NT2/D1 (cell line): ENCODE measurements at regions not wholly inside any gene's neighbourhood (a gene's known extent, or its start where the extent isn't known, plus 50 kb on each side); places are given as distances from the start of the nearest gene placed in this dataset.
"Not testable (repeated sequence)": the region's sequence is repeated elsewhere in the genome, so short reads cannot be mapped to it uniquely, and the experiment has no call there.

Experiments
- DNase-seq: peaks from one replicate; pipeline ENCODE4 v3.0.0-alpha.2; 2011; ENCODE audit warnings: low read depth, low spot score
- H3K27me3 ChIP-seq: 2 replicates; pipeline ENCODE4 v1.6.0; 2011; ENCODE audit warnings: mild to moderate bottlenecking; ENCODE audit not compliant: insufficient read length, insufficient read depth
- H3K36me3 ChIP-seq: 2 replicates; pipeline ENCODE4 v1.6.1; 2011; ENCODE audit warnings: mild to moderate bottlenecking, low read length, mixed read lengths; ENCODE audit not compliant: insufficient read depth, insufficient read length
- H3K4me1 ChIP-seq: 2 replicates; pipeline ENCODE4 v1.5.1; 2011; ENCODE audit not compliant: insufficient read depth, insufficient read length
- H3K4me3 ChIP-seq: 2 replicates; pipeline ENCODE4 v1.5.1; 2011; ENCODE audit warnings: low read depth; ENCODE audit not compliant: insufficient read length
- H3K9ac ChIP-seq: 2 replicates; pipeline ENCODE4 v1.6.0; 2011; ENCODE audit warnings: low read depth; ENCODE audit not compliant: insufficient read length
- H3K9me3 ChIP-seq: 2 replicates; pipeline ENCODE4 v1.5.1; 2011; ENCODE audit warnings: mild to moderate bottlenecking, low read length; ENCODE audit not compliant: insufficient read depth
- SUZ12 ChIP-seq: IDR thresholded peaks from 2 replicates; pipeline ENCODE4 v1.6.1; 2011; ENCODE audit not compliant: insufficient read length, insufficient read depth; ENCODE audit errors: extremely low read depth
- YY1 ChIP-seq: IDR thresholded peaks from 2 replicates; pipeline ENCODE4 v1.6.1; 2011; ENCODE audit not compliant: insufficient read length, insufficient read depth
- ZNF274 ChIP-seq: IDR thresholded peaks from 2 replicates; pipeline ENCODE4 v1.6.1; 2011; ENCODE audit warnings: mild to moderate bottlenecking, low read depth, low read length

GRCh38 chr10:108336836-108337235 is 1172.3 kb upstream of the SORCS1 start:
- no peaks in the 10 kb centered on the region for H3K36me3 ChIP-seq
- H3K4me1 ChIP-seq, result no peaks in the 10 kb centered on the region
- TF ChIP-seq YY1, result no peak
- TF ChIP-seq ZNF274, result no peak
- TF ChIP-seq SUZ12, result no peak
- H3K9me3 ChIP-seq, result no peaks in the 10 kb centered on the region
- no peaks in the 10 kb centered on the region for H3K27me3 ChIP-seq
- DNase-seq, result no peak
- H3K9ac ChIP-seq, result no peak overlapping the region
- H3K4me3 ChIP-seq, result no peak overlapping the region

- no peaks in the 10 kb centered on the region for H3K4me1 ChIP-seq
- TF ChIP-seq YY1, result no peak
- no peaks in the 10 kb centered on the region for H3K27me3 ChIP-seq
- no peak overlapping the region for H3K9ac ChIP-seq
- no peak overlapping the region for H3K4me3 ChIP-seq
- no peaks in the 10 kb centered on the region for H3K9me3 ChIP-seq
- DNase-seq, result no peak
- H3K36me3 ChIP-seq, result no peaks in the 10 kb centered on the region
Measured at GRCh38 chr10:108327706-108328105, 1163.2 kb upstream of the SORCS1 start.

- H3K27me3 ChIP-seq, result no peaks in the 10 kb centered on the region
- H3K36me3 ChIP-seq, result no peaks in the 10 kb centered on the region
- no peak overlapping the region for H3K4me3 ChIP-seq
- no peaks in the 10 kb centered on the region for H3K9me3 ChIP-seq
- H3K9ac ChIP-seq, result no peak overlapping the region
- TF ChIP-seq SUZ12, result no peak
- no peak for TF ChIP-seq YY1
- no peak for TF ChIP-seq ZNF274
- no peaks in the 10 kb centered on the region for H3K4me1 ChIP-seq
- no peak for DNase-seq
Measured at GRCh38 chr10:108323274-108323798, 1158.8 kb upstream of the SORCS1 start.

- Histone ChIP-seq H3K4me1 (no peaks in the 10 kb centered on the region), H3K27me3 (no peaks in the 10 kb centered on the region), H3K4me3 (no peak overlapping the region), H3K36me3 (no peaks in the 10 kb centered on the region), H3K9me3 (no peaks in the 10 kb centered on the region), H3K9ac (no peak overlapping the region)
- no peak for DNase-seq
- TF ChIP-seq ZNF274 (no peak), SUZ12 (no peak), YY1 (no peak)
Measured at GRCh38 chr10:108319434-108320222, 1155.1 kb upstream of the SORCS1 start.

DNA sequence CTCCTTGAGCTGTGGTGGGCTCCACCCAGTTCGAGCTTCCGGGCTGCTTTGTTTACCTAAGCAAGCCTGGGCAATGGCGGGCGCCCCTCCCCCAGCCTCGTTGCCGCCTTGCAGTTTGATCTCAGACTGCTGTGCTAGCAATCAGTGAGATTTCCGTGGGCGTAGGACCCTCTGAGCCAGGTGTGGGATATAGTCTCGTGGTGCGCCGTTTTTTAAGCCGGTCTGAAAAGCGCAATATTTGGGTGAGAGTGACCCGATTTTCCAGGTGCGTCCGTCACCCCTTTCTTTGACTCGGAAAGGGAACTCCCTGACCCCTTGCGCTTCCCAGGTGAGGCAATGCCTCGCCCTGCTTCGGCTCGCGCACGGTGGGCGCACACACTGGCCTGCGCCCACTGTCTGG is 1151.1 kb upstream of the SORCS1 start:
- not testable (repeated sequence) for DNase-seq, H3K9me3 ChIP-seq, H3K4me1 ChIP-seq, H3K36me3 ChIP-seq, H3K27me3 ChIP-seq, H3K9ac ChIP-seq
- H3K4me3 ChIP-seq, result peak overlapping the region; percentile 28

GRCh38 chr10:108307925-108308312 is 1143.4 kb upstream of the SORCS1 start:
- DNase-seq, result no peak
- no peak overlapping the region for H3K9ac ChIP-seq
- no peak for TF ChIP-seq YY1
- TF ChIP-seq SUZ12, result no peak
- TF ChIP-seq ZNF274, result no peak
- no peaks in the 10 kb centered on the region for H3K4me1 ChIP-seq
- H3K27me3 ChIP-seq, result no peaks in the 10 kb centered on the region
- H3K36me3 ChIP-seq, result no peaks in the 10 kb centered on the region
- no peaks in the 10 kb centered on the region for H3K9me3 ChIP-seq
- no peak overlapping the region for H3K4me3 ChIP-seq

- no peaks in the 10 kb centered on the region for H3K27me3 ChIP-seq
- no peak for DNase-seq
- TF ChIP-seq YY1 (no peak), ZNF274 (no peak), SUZ12 (no peak)
- H3K4me3 ChIP-seq, result no peak overlapping the region
- no peaks in the 10 kb centered on the region for H3K36me3 ChIP-seq
- H3K9me3 ChIP-seq, result no peaks in the 10 kb centered on the region
- H3K4me1 ChIP-seq, result no peaks in the 10 kb centered on the region
- H3K9ac ChIP-seq, result no peak overlapping the region
Measured at GRCh38 chr10:108307250-108307924, 1142.9 kb upstream of the SORCS1 start.
